ENCODE measurements at regions not wholly inside any gene's neighbourhood (a gene's known extent, or its start where the extent isn't known, plus 50 kb on each side); places are given as distances from the start of the nearest gene placed in this dataset.
"Not testable (repeated sequence)": the region's sequence is repeated elsewhere in the genome, so short reads cannot be mapped to it uniquely, and the experiment has no call there.

GRCh38 chr16:59634951-59635350, 900.8 kb upstream of the GOT2 start:
- Histone ChIP-seq H3K9ac (ENCODE audit: low read length) (no peak overlapping the region), H4K20me1 (ENCODE audit: low read depth, low read length) (no peaks in the 10 kb centered on the region), H3K9me3 (ENCODE audit: insufficient read depth, low read length) (no peaks in the 10 kb centered on the region), H3K4me2 (ENCODE audit: low read depth, low read length, poor library complexity, severe bottlenecking) (no peak overlapping the region), H3K36me3 (ENCODE audit: low read length) (no peaks in the 10 kb centered on the region), H3F3A (ENCODE audit: insufficient read depth) (no peaks in the 10 kb centered on the region), H3K27me3 (ENCODE audit: low read length) (no peaks in the 10 kb centered on the region; the same call in 1 of the 2 replicates), H3K4me3 (ENCODE audit: insufficient read depth, low read length, poor library complexity, severe bottlenecking) (no peak overlapping the region), H3K27ac (ENCODE audit: low read depth, low read length) (no peak overlapping the region), H3K79me2 (ENCODE audit: insufficient read depth, low read length) (no peaks in the 10 kb centered on the region), H3K9me2 (replicated peaks; ENCODE audit: insufficient read depth, low read length) (no peaks in the 10 kb centered on the region), H2AFZ (ENCODE audit: low read depth, low read length, severe bottlenecking) (no peak overlapping the region)
- TF ChIP-seq EZH2phosphoT487 (conservative IDR thresholded peaks at IDR 0.05; ENCODE audit: low read length), result no peak
- no peak for TF ChIP-seq CTCF (IDR thresholded peaks at IDR 0.05; ENCODE audit: insufficient read depth, low read length, poor library complexity, severe bottlenecking)

GRCh38 chr16:59634004-59634579, 900.0 kb upstream of the GOT2 start:
- H3K4me3 ChIP-seq (ENCODE audit: insufficient read depth, low read length, poor library complexity, severe bottlenecking), result no peak overlapping the region
- H3K27me3 ChIP-seq (ENCODE audit: low read length), result no peaks in the 10 kb centered on the region; the same call in 1 of the 2 replicates
- H3K36me3 ChIP-seq (ENCODE audit: low read length), result no peaks in the 10 kb centered on the region
- TF ChIP-seq EZH2phosphoT487 (conservative IDR thresholded peaks at IDR 0.05; ENCODE audit: low read length), result no peak
- no peak for TF ChIP-seq CTCF (IDR thresholded peaks at IDR 0.05; ENCODE audit: insufficient read depth, low read length, poor library complexity, severe bottlenecking)
- H3K9me2 ChIP-seq (replicated peaks; ENCODE audit: insufficient read depth, low read length), result no peaks in the 10 kb centered on the region
- H3K9ac ChIP-seq (ENCODE audit: low read length), result no peak overlapping the region
- H4K20me1 ChIP-seq (ENCODE audit: low read depth, low read length), result no peaks in the 10 kb centered on the region
- H3K4me2 ChIP-seq (ENCODE audit: low read depth, low read length, poor library complexity, severe bottlenecking), result no peak overlapping the region
- H2AFZ ChIP-seq (ENCODE audit: low read depth, low read length, severe bottlenecking), result no peak overlapping the region
- H3K27ac ChIP-seq (ENCODE audit: low read depth, low read length), result no peak overlapping the region
- H3F3A ChIP-seq (ENCODE audit: insufficient read depth), result no peaks in the 10 kb centered on the region
- H3K9me3 ChIP-seq (ENCODE audit: insufficient read depth, low read length), result no peaks in the 10 kb centered on the region
- no peaks in the 10 kb centered on the region for H3K79me2 ChIP-seq (ENCODE audit: insufficient read depth, low read length)

GRCh38 chr16:59632276-59632855, 898.2 kb upstream of the GOT2 start:
- H3K4me3 ChIP-seq (ENCODE audit: insufficient read depth, low read length, poor library complexity, severe bottlenecking), result no peak overlapping the region
- H3F3A ChIP-seq (ENCODE audit: insufficient read depth), result no peaks in the 10 kb centered on the region
- H3K9ac ChIP-seq (ENCODE audit: low read length), result no peak overlapping the region
- no peak overlapping the region for H2AFZ ChIP-seq (ENCODE audit: low read depth, low read length, severe bottlenecking)
- peaks cover 3% of the 10 kb centered on the region for H3K27me3 ChIP-seq (ENCODE audit: low read length)
- no peaks in the 10 kb centered on the region for H3K9me2 ChIP-seq (replicated peaks; ENCODE audit: insufficient read depth, low read length)
- H3K36me3 ChIP-seq (ENCODE audit: low read length), result no peaks in the 10 kb centered on the region
- TF ChIP-seq CTCF (IDR thresholded peaks at IDR 0.05; ENCODE audit: insufficient read depth, low read length, poor library complexity, severe bottlenecking), result no peak
- no peak for TF ChIP-seq EZH2phosphoT487 (conservative IDR thresholded peaks at IDR 0.05; ENCODE audit: low read length)
- no peaks in the 10 kb centered on the region for H3K79me2 ChIP-seq (ENCODE audit: insufficient read depth, low read length)
- no peaks in the 10 kb centered on the region for H3K9me3 ChIP-seq (ENCODE audit: insufficient read depth, low read length)
- no peak overlapping the region for H3K4me2 ChIP-seq (ENCODE audit: low read depth, low read length, poor library complexity, severe bottlenecking)
- no peak overlapping the region for H3K27ac ChIP-seq (ENCODE audit: low read depth, low read length)
- H4K20me1 ChIP-seq (ENCODE audit: low read depth, low read length), result no peaks in the 10 kb centered on the region

GRCh38 chr16:59624381-59624780, 890.3 kb upstream of the GOT2 start:
- not testable (repeated sequence) for H3K27ac ChIP-seq (ENCODE audit: low read depth, low read length); H3K79me2 ChIP-seq (ENCODE audit: insufficient read depth, low read length); H3F3A ChIP-seq (ENCODE audit: insufficient read depth); H3K4me2 ChIP-seq (ENCODE audit: low read depth, low read length, poor library complexity, severe bottlenecking); H3K36me3 ChIP-seq (ENCODE audit: low read length); H3K4me3 ChIP-seq (ENCODE audit: insufficient read depth, low read length, poor library complexity, severe bottlenecking); H3K9me3 ChIP-seq (ENCODE audit: insufficient read depth, low read length); H4K20me1 ChIP-seq (ENCODE audit: low read depth, low read length); H2AFZ ChIP-seq (ENCODE audit: low read depth, low read length, severe bottlenecking); H3K9me2 ChIP-seq (replicated peaks; ENCODE audit: insufficient read depth, low read length); H3K27me3 ChIP-seq (ENCODE audit: low read length); H3K9ac ChIP-seq (ENCODE audit: low read length)

All from SU-DHL-6 (cell line).